GM20431 (cell line): ENCODE measurements at regions not wholly inside any gene's neighbourhood (a gene's known extent, or its start where the extent isn't known, plus 50 kb on each side); places are given as distances from the start of the nearest gene placed in this dataset.
"Not testable (repeated sequence)": the region's sequence is repeated elsewhere in the genome, so short reads cannot be mapped to it uniquely, and the experiment has no call there.

Experiments
- in situ Hi-C: fragments of 300-500 bp; cut with MseI, MboI; formaldehyde crosslinking; loops from one replicate; pipeline ENCODE4 v1.15.0; 2020; ENCODE audit warnings: low sequenced_read_pairs; ENCODE audit not compliant: unreplicated experiment

- in situ Hi-C loops, result no loop called here
Observed at GRCh38 chr1:238439511-238439910, 548.8 kb upstream of the ZP4 start.

GRCh38 chr1:238438311-238439270 is 547.9 kb upstream of the ZP4 start:
- in situ Hi-C loops, result no loop called here

- in situ Hi-C loops, result not testable (repeated sequence)
Observed at GRCh38 chr1:238429703-238430102, 539.0 kb upstream of the ZP4 start.

- in situ Hi-C loops, result no loop called here
Observed at GRCh38 chr1:238419209-238419608, 528.5 kb upstream of the ZP4 start.

- in situ Hi-C loops, result no loop called here
Observed at GRCh38 chr1:238409932-238410331, 519.2 kb upstream of the ZP4 start.

GRCh38 chr1:238409191-238409850 is 518.6 kb upstream of the ZP4 start:
- in situ Hi-C loops, result no loop called here

- in situ Hi-C loops, result no loop called here
Observed at GRCh38 chr1:238408737-238409136, 518.0 kb upstream of the ZP4 start.

- in situ Hi-C loops, result no loop called here
Observed at GRCh38 chr1:238406098-238406860, 515.6 kb upstream of the ZP4 start.

GRCh38 chr1:238404921-238405320 is 514.2 kb upstream of the ZP4 start:
- in situ Hi-C loops, result no loop called here

GRCh38 chr1:238404481-238404880 is 513.8 kb upstream of the ZP4 start:
- in situ Hi-C loops, result no loop called here

- in situ Hi-C loops, result no loop called here
Observed at GRCh38 chr1:238401144-238401543, 510.4 kb upstream of the ZP4 start.

- in situ Hi-C loops, result no loop called here
Observed at GRCh38 chr1:238399558-238399957, 508.8 kb upstream of the ZP4 start.

GRCh38 chr1:238396140-238396539 is 505.4 kb upstream of the ZP4 start:
- in situ Hi-C loops, result no loop called here

- in situ Hi-C loops, result no loop called here
Observed at GRCh38 chr1:238384381-238384780, 493.7 kb upstream of the ZP4 start.

GRCh38 chr1:238380167-238380566 is 489.4 kb upstream of the ZP4 start:
- in situ Hi-C loops, result no loop called here

GRCh38 chr1:238379446-238379845 is 488.7 kb upstream of the ZP4 start:
- in situ Hi-C loops, result not testable (repeated sequence)

- in situ Hi-C loops, result no loop called here
Observed at GRCh38 chr1:238377280-238377919, 486.7 kb upstream of the ZP4 start.

- in situ Hi-C loops, result no loop called here
Observed at GRCh38 chr1:238370599-238370998, 479.9 kb upstream of the ZP4 start.

GRCh38 chr1:238364214-238364892 is 473.6 kb upstream of the ZP4 start:
- in situ Hi-C loops, result no loop called here

GRCh38 chr1:238360474-238360873 is 469.8 kb upstream of the ZP4 start:
- in situ Hi-C loops, result no loop called here
